ENCODE measurements at regions not wholly inside any gene's neighbourhood (a gene's known extent, or its start where the extent isn't known, plus 50 kb on each side); places are given as distances from the start of the nearest gene placed in this dataset.

GRCh38 chr2:16368328-16368727, 297.3 kb downstream of the CYRIA start:
- Histone ChIP-seq H3K4me2 (ENCODE audit: low read depth, low read length) (no peak overlapping the region), H3K79me1 (ENCODE audit: low read depth in 1 of 2, low read length in 2 of 2) (no peaks in the 10 kb centered on the region), H3K14ac (replicated peaks; ENCODE audit: low read depth, low read length) (no peak overlapping the region), H3K9me3 (ENCODE audit: control insufficient read depth, insufficient read depth, low read length) (peaks cover 10% of the 10 kb centered on the region), H2AFZ (replicated peaks; ENCODE audit: low read length, poor library complexity) (no peak overlapping the region), H3K36me3 (ENCODE audit: control insufficient read depth, insufficient read depth, low read length) (no peaks in the 10 kb centered on the region), H2BK120ac (ENCODE audit: low read depth, low read length) (no peak overlapping the region), H3K27ac (ENCODE audit: insufficient read depth, low read length) (no peak overlapping the region), H3K9me1 (ENCODE audit: insufficient read depth, low read length) (no peaks in the 10 kb centered on the region), H3K4me1 (ENCODE audit: control insufficient read depth, insufficient read depth, low read length) (no peaks in the 10 kb centered on the region), H3K18ac (ENCODE audit: low read depth, low read length) (no peak overlapping the region), H2AK9ac (replicated peaks; ENCODE audit: low read depth, low read length, poor library complexity) (no peak overlapping the region), H4K20me1 (ENCODE audit: insufficient read depth, low read length) (no peaks in the 10 kb centered on the region), H3K9ac (ENCODE audit: low read depth, low read length) (no peak overlapping the region), H3K56ac (ENCODE audit: extremely low read depth, insufficient read depth, low read length) (no peak overlapping the region), H2BK5ac (ENCODE audit: low read depth, low read length, poor library complexity, severe bottlenecking) (no peak overlapping the region), H4K91ac (ENCODE audit: insufficient read depth, low read depth, low read length) (no peak overlapping the region), H2BK15ac (ENCODE audit: low read depth, low read length) (no peak overlapping the region), H4K8ac (ENCODE audit: low read depth in 2 of 2, low read length in 2 of 2) (no peak overlapping the region), H4K5ac (ENCODE audit: low read depth, low read length) (no peak overlapping the region), H3K23ac (ENCODE audit: low read depth, low read length) (no peak overlapping the region), H3K4me3 (ENCODE audit: insufficient read depth, low read depth, low read length) (no peak overlapping the region), H3K27me3 (ENCODE audit: control insufficient read depth, insufficient read depth, low read length) (no peaks in the 10 kb centered on the region), H3K4ac (ENCODE audit: low read depth, low read length) (no peak overlapping the region), H2AK5ac (ENCODE audit: low read depth, low read length) (no peak overlapping the region), H2BK20ac (ENCODE audit: low read depth, low read length) (no peak overlapping the region)
- TF ChIP-seq FOS (IDR thresholded peaks at IDR 0.05; ENCODE audit: low read depth, low read length) (no peak), POLR2A (IDR thresholded peaks at IDR 0.05; ENCODE audit: low read depth, low read length) (no peak), CHD1 (IDR thresholded peaks at IDR 0.05; ENCODE audit: low read depth, low read length) (no peak), NFE2L2 (IDR thresholded peaks at IDR 0.05; ENCODE audit: low read depth, low read length) (no peak)
- TF ChIP-seq, protein P1, sequence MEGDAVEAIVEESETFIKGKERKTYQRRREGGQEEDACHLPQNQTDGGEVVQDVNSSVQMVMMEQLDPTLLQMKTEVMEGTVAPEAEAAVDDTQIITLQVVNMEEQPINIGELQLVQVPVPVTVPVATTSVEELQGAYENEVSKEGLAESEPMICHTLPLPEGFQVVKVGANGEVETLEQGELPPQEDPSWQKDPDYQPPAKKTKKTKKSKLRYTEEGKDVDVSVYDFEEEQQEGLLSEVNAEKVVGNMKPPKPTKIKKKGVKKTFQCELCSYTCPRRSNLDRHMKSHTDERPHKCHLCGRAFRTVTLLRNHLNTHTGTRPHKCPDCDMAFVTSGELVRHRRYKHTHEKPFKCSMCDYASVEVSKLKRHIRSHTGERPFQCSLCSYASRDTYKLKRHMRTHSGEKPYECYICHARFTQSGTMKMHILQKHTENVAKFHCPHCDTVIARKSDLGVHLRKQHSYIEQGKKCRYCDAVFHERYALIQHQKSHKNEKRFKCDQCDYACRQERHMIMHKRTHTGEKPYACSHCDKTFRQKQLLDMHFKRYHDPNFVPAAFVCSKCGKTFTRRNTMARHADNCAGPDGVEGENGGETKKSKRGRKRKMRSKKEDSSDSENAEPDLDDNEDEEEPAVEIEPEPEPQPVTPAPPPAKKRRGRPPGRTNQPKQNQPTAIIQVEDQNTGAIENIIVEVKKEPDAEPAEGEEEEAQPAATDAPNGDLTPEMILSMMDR (conservative IDR thresholded peaks at IDR 0.05; ENCODE audit: low read depth, low read length): no peak
- dilution Hi-C loops (cut with HindIII; ENCODE audit: low sequenced_read_pairs, unreplicated experiment) (no loop called here), intact Hi-C loops (cut with micrococcal nuclease) (no loop called here), in situ Hi-C loops (cut with MboI; ENCODE audit: low sequenced_read_pairs) (no loop called here)
- CTCF ChIA-PET: no interaction called here
- no CpG with 5 or more reads among the region's 3 CpGs for WGBS, 2 experiments (ENCODE audit: extremely low coverage in 2 of 2, insufficient read length in 1 of 2)
- no TSS peak for BruUV-seq (replicated peaks)
- DNase-seq (no peak), ATAC-seq (ENCODE audit: low read depth) (no peak)
- POLR2A ChIA-PET (ENCODE audit: unreplicated experiment): no interaction called here

Data from IMR-90 (cell line).